ENCODE measurements at regions not wholly inside any gene's neighbourhood (a gene's known extent, or its start where the extent isn't known, plus 50 kb on each side); places are given as distances from the start of the nearest gene placed in this dataset.

- DNase-seq (ENCODE audit: low read depth) = no peak
These were observed 51.0 kb upstream of the CD93 start for GRCh38 chr20:23136893-23137745.

- no peak for DNase-seq (ENCODE audit: low read depth)
These were observed 49.6 kb upstream of the CD93 start for GRCh38 chr20:23135449-23136420.
